Neutrophil (primary cell): ENCODE measurements at regions not wholly inside any gene's neighbourhood (a gene's known extent, or its start where the extent isn't known, plus 50 kb on each side); places are given as distances from the start of the nearest gene placed in this dataset.

Experiments
- H3K27ac ChIP-seq: fragments of 200-600 bp; sonication (generic); 2 replicates; pipeline ENCODE4 v1.5.1; 2016; ENCODE audit warnings: mild to moderate bottlenecking, moderate library complexity
- H3K27me3 ChIP-seq: fragments of 200-600 bp; sonication (generic); 2 replicates; pipeline ENCODE4 v1.6.0; 2016; ENCODE audit warnings: mild to moderate bottlenecking
- H3K36me3 ChIP-seq: fragments of 200-600 bp; sonication (generic); 2 replicates; pipeline ENCODE4 v1.5.1; 2017
- H3K4me1 ChIP-seq, 2 experiments: fragments of 200-600 bp in 1 of 2; sonication (generic) in 1 of 2; 1 replicate in 1 of 2; 2 replicates in 1 of 2; pipeline versions ENCODE4 v1.5.1 to v1.6.1; 2013 to 2016; ENCODE audit warnings: low read depth in 1 of 2, low read length in 1 of 2, mild to moderate bottlenecking in 1 of 2, moderate library complexity in 1 of 2; ENCODE audit not compliant: control insufficient read depth in 1 of 2, insufficient read depth in 1 of 2
- H3K4me3 ChIP-seq, 2 experiments: fragments of 200-600 bp in 1 of 2; sonication (generic) in 1 of 2; 1 replicate in 1 of 2; 2 replicates in 1 of 2; pipeline ENCODE4 v1.5.1; 2013 to 2016; ENCODE audit warnings: low read depth in 1 of 2, low read length in 1 of 2, mild to moderate bottlenecking in 1 of 2, moderate library complexity in 1 of 2
- H3K9me3 ChIP-seq: fragments of 200-600 bp; sonication (generic); 2 replicates; pipeline ENCODE4 v1.5.1; 2016
- CTCF ChIP-seq: fragments of 200-600 bp; sonication (generic); IDR thresholded peaks from 2 replicates; pipeline ENCODE4 v1.5.1; 2016; ENCODE audit warnings: antibody characterized with exemption

GRCh38 chr4:41322617-41323016, 65.9 kb downstream of the UCHL1 start:
- no peak for TF ChIP-seq CTCF
- Histone ChIP-seq H3K4me3 (no peak overlapping the region), H3K27me3 (no peaks in the 10 kb centered on the region), H3K9me3 (no peaks in the 10 kb centered on the region), H3K4me1 (no peaks in the 10 kb centered on the region), H3K27ac (no peak overlapping the region), H3K36me3 (no peaks in the 10 kb centered on the region)

DNA sequence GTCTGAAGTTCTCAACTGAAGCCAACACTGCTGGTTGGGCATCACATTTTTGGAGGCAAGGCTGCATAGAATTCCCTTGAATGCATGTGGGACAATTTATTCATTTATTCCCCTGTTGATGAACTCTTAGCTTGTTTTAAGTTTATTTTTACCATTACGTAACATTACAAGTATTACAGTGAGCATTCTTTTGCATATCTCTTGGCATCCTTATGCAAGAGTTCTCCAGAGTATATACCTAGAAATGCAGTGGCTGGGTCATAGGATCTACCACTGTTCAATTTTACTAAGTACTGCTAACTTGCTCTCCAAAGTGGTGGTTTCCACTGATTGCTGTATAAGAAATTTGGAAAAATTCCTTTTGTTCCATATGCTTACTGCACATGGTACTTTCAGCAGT, 66.5 kb downstream of the UCHL1 start:
- no peaks in the 10 kb centered on the region for H3K9me3 ChIP-seq
- H3K4me1 ChIP-seq, result no peaks in the 10 kb centered on the region
- H3K27me3 ChIP-seq, result no peaks in the 10 kb centered on the region
- no peak overlapping the region for H3K4me3 ChIP-seq
- H3K36me3 ChIP-seq, result no peaks in the 10 kb centered on the region
- no peak for TF ChIP-seq CTCF
- H3K27ac ChIP-seq, result no peak overlapping the region

DNA sequence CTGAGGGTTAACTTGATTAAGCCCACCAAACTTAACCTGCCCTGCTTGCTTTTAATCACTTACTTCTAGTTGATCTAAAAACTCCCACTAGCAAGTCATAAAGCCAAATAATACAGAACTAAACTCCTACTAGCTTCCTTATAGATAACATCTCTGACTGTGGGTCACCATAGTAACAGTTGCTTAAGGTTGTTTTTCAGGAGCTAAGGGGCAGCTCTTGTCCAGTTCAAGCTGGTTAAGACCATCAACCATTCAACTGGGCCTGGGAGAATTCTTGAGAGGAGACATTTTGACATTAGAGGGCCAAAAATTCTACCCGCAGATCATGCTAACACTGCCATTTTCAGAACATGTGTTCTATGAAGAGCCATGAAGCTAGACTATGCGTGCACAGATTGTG, 67.0 kb downstream of the UCHL1 start:
- Histone ChIP-seq H3K27me3 (no peaks in the 10 kb centered on the region), H3K27ac (no peak overlapping the region), H3K4me3 (no peak overlapping the region), H3K9me3 (no peaks in the 10 kb centered on the region), H3K4me1 (no peaks in the 10 kb centered on the region), H3K36me3 (no peaks in the 10 kb centered on the region)
- TF ChIP-seq CTCF, result no peak

- Histone ChIP-seq H3K27me3 (no peaks in the 10 kb centered on the region), H3K27ac (no peak overlapping the region), H3K9me3 (no peaks in the 10 kb centered on the region), H3K4me1 (no peaks in the 10 kb centered on the region), H3K4me3 (no peak overlapping the region), H3K36me3 (no peaks in the 10 kb centered on the region)
- no peak for TF ChIP-seq CTCF
Measured at GRCh38 chr4:41324861-41325260, 68.1 kb downstream of the UCHL1 start.

GRCh38 chr4:41325901-41326300, 69.2 kb downstream of the UCHL1 start:
- Histone ChIP-seq H3K4me3 (no peak overlapping the region), H3K27ac (no peak overlapping the region), H3K9me3 (no peaks in the 10 kb centered on the region), H3K36me3 (no peaks in the 10 kb centered on the region), H3K4me1 (no peaks in the 10 kb centered on the region), H3K27me3 (no peaks in the 10 kb centered on the region)
- TF ChIP-seq CTCF, result no peak

GRCh38 chr4:41326776-41327175, 70.0 kb downstream of the UCHL1 start:
- H3K4me1 ChIP-seq, result no peaks in the 10 kb centered on the region
- no peaks in the 10 kb centered on the region for H3K9me3 ChIP-seq
- no peaks in the 10 kb centered on the region for H3K36me3 ChIP-seq
- no peaks in the 10 kb centered on the region for H3K27me3 ChIP-seq
- TF ChIP-seq CTCF, result no peak
- no peak overlapping the region for H3K4me3 ChIP-seq
- H3K27ac ChIP-seq, result no peak overlapping the region
